GM21390 (cell line): ENCODE measurements at regions not wholly inside any gene's neighbourhood (a gene's known extent, or its start where the extent isn't known, plus 50 kb on each side); places are given as distances from the start of the nearest gene placed in this dataset.

ENCODE experiments used
- ATAC-seq: cut with Tn5 transposase; IDR thresholded peaks from one replicate; pipeline ENCODE4 v1.9.1; 2021; ENCODE audit not compliant: unreplicated experiment

DNA sequence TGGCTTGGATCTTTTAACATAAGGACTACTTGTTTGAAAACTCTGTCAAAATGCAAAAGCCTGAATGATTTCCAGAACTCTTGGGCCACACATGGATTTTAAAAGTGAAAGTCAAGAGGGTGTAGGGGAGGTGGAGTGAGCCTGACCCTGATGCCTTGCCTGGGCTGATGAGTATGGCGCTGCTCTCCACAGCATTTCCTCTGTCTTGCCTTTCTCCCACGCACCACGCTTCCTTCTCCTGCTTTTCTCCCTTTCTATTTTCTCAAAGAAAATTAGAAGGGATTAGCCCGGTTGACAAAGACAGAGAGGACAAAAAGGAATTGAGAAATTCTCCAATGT lies 207.0 kb upstream of the CCDC68 start:
- no peak for ATAC-seq

DNA sequence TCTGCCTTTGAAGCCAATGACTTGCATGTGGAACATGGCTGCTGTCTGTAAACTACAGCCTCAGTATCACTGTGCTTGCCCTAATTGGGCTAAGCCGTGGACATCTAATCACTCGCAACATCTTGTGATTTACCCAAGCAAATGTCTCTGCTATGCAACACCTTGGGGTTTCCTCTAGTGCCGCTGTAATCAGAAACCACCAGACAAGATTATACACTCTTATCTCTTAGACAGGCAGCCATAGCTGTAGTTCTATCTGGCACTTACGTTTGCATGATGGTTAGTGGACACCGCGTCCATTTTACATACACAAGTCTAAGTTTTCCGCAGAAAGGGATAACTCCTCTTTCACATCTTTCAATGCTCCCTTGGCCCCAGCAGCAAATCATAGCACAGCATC lies 204.3 kb upstream of the CCDC68 start:
- ATAC-seq: no peak

- no peak for ATAC-seq
These were observed 202.7 kb upstream of the CCDC68 start for GRCh38 chr18:55161916-55162315.

DNA sequence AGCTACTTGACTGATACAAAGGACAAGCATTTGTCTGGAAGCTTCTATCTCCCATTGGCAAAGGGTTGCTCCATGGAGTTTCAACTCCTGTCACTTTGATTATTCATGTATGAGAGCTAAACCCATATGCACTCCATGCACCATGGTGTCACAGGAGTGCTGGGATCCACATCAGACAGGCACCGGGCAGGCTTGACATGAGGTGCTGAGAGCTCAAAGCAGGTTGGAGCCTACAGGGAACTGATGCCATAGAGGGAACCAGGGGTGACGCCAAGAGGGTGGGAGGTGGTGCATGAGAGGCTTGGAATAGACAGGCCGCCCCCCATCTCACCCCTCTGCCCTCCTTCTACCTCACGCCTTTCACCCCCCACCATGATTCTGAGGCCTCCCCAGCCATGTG lies 199.8 kb upstream of the CCDC68 start:
- no peak for ATAC-seq

- no peak for ATAC-seq
These were observed 199.3 kb upstream of the CCDC68 start for GRCh38 chr18:55158570-55158969.

GRCh38 chr18:55153346-55153745 lies 194.1 kb upstream of the CCDC68 start:
- no peak for ATAC-seq

DNA sequence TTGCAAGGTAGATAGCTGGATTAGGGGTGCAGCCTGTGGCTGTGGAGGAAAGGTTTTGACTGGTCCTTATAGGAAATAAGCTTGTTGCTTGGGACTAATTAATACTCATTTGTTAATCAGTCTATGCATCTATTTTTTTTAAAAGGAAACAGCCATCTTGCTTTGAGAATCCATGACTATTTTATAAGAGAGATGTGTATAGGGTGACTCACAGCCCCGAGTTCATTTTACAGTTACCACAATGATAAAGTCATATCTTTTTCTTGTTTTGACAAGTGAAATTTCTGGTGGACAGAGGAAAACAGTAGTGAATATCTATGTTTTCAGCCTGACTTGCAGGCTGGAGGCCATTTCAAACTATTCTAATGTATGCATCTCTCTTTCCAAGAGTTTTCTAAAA lies 193.5 kb upstream of the CCDC68 start:
- ATAC-seq: no peak

- ATAC-seq: no peak
These were observed 190.7 kb upstream of the CCDC68 start for GRCh38 chr18:55149994-55150393.

GRCh38 chr18:55147791-55148190 lies 188.5 kb upstream of the CCDC68 start:
- no peak for ATAC-seq

- ATAC-seq: no peak
These were observed 185.1 kb upstream of the CCDC68 start for GRCh38 chr18:55144193-55144930.

GRCh38 chr18:55142410-55142809 lies 183.1 kb upstream of the CCDC68 start:
- ATAC-seq: no peak

- no peak for ATAC-seq
These were observed 182.1 kb upstream of the CCDC68 start for GRCh38 chr18:55141318-55141717.

- ATAC-seq: no peak
These were observed 180.6 kb upstream of the CCDC68 start for GRCh38 chr18:55139836-55140235.

DNA sequence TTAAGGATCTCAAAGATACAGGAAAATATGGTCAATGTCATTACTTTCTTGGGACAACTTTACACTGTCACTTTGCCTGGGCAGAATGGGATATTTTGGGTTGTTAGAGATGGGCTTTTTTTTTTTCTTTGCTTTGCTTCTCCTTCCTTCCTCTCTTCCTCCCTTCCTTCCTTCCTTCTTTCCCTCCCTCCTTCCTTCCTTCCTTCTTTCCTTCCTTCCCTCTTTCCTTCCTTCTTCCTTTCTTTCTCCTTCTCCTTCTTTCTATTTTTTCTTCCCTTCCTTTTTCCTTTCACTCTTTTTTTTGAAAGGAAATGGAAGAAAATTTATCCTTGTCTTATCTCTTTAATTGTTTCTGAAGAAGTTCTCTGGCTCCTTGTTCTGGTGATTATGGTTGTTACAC lies 180.0 kb upstream of the CCDC68 start:
- ATAC-seq: no peak

DNA sequence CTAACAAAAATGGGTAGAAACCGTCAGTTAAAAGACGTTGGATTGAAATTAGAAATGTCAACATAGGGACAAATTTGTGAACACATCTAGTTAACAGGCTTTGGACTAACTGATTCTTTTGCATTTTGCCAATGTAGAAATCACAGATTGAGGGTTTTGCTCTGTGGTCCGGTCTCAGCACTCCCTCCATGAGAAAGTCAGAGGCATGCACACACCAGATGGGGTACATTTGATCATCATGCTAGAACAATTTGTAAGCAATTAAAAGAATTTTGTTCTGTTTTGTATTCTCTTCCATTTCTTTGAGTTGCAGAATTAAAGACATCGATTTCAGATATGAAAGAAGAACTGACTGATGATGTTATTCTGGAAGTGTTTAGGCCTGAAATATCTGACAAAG lies 179.1 kb upstream of the CCDC68 start:
- no peak for ATAC-seq

DNA sequence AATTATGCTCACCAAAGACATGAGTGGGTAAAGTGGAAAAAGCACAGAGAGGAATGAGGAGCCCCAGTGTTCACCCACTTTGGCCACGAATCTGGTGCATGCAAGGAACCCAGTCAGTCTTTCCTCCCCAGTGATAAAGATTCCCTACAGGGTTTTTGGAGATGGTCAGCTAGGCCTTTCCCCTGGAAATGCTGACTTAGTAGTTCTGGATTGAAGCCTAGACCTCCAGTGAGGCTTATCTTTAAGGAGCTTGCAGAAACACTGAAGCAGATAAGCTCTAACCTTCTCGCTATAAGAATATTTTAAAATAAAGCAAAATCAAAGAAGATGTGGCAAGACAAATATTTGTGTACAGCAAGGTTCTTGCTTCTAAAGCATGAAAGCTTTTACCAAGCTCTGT lies 178.3 kb upstream of the CCDC68 start:
- ATAC-seq: no peak

GRCh38 chr18:55136864-55137263 lies 177.6 kb upstream of the CCDC68 start:
- no peak for ATAC-seq

DNA sequence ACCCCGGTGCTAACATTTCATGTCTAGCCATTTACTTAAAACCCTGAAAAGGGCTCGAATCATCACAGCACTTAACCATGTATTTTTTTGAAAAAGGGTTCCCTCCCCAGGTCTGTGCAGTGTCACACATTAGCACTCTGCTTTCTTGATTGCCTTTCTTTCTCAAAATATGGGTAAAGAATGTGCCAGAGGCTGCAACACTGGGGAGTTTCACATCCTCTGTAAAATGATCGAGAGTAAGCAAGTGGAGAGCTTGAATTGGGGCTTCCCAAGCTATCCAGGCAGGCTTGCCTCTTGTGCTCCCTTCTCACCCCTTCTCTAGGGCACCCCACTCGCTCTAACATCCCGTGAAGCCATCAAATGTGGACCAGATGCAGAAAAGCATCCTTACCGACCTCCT lies 177.0 kb upstream of the CCDC68 start:
- ATAC-seq: no peak

DNA sequence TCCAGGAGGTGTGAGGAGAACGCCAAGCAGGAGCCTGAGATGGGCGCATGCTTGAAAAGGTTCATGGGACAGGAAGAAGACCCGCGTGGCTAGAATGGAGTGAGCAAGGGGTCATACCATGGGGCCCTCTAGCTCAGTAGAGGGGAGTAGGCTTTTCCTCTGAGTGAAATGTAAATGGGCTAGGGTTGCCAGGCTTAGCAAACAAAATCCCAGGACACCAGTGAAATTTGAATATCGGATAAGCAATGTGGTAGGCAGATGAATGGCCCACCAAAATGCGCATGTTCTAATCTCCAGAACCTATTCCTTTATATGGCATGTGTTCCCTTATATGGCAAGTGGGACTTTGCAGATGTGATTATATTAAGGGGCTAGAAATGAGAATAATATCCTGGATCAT lies 174.1 kb upstream of the CCDC68 start:
- no peak for ATAC-seq

DNA sequence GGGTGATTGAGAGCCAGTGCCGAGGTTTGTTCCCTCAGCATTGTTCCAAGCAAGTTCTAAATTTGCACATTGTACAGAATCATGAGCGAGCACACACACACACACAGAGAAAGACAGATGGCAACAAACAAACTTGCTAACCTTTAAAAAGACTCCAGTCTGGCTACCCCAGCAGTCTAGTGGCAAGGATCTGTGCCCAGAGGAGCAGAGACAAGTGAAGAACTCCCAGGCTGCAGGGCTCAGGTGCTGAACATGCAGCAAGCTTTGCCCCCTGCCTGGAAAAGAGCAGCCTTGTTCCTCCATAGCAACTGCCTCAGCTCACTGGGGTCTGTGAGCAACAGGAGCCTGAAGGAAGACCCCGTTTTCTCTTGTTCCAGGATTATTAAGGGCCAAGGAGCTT lies 169.2 kb upstream of the CCDC68 start:
- no peak for ATAC-seq

GRCh38 chr18:55124078-55124763 lies 165.0 kb upstream of the CCDC68 start:
- ATAC-seq: no peak

GRCh38 chr18:55123361-55123760 lies 164.1 kb upstream of the CCDC68 start:
- ATAC-seq: no peak
